Peyer's patch (tissue), 4 donors: ENCODE measurements at regions not wholly inside any gene's neighbourhood (a gene's known extent, or its start where the extent isn't known, plus 50 kb on each side); places are given as distances from the start of the nearest gene placed in this dataset.

Experiments used
- DNase-seq, 3 donors: peaks; one replicate each; pipeline ENCODE4 v3.0.0-alpha.2; 2017 to 2019
- H3K27ac ChIP-seq, 4 donors: fragments of 200-600 bp; sonication (generic); one replicate each; pipeline ENCODE4 v1.5.1; 2016 to 2019
- H3K27me3 ChIP-seq, 2 donors: fragments of 200-600 bp; sonication (generic); one replicate each; pipeline ENCODE4 v1.5.1; 2019
- H3K36me3 ChIP-seq, 3 donors: fragments of 200-600 bp; sonication (generic); one replicate each; pipeline ENCODE4 v1.5.1; 2016 to 2019
- H3K4me1 ChIP-seq, 4 donors: fragments of 200-600 bp; sonication (generic); one replicate each; pipeline ENCODE4 v1.5.1; 2016 to 2019
- H3K4me3 ChIP-seq, 4 donors: fragments of 200-600 bp; sonication (generic); 1 replicate in 3 of 4; 2 replicates in 1 of 4; pipeline ENCODE4 v1.5.1; 2016 to 2019; ENCODE audit warnings: mild to moderate bottlenecking in 1 of 4
- H3K9me3 ChIP-seq, 4 donors: fragments of 200-600 bp; sonication (generic); one replicate each; pipeline ENCODE4 v1.5.1; 2016 to 2019; ENCODE audit warnings: mild to moderate bottlenecking in 1 of 4
- POLR2A ChIP-seq, 2 donors: fragments of 450-650 bp; IDR thresholded peaks; one replicate each; pipeline ENCODE4 v1.5.1; 2017; ENCODE audit warnings: antibody characterized with exemption in 2 of 2, mild to moderate bottlenecking in 2 of 2, moderate library complexity in 2 of 2
- TF ChIP-seq, protein P1 (sequence below), 6 experiments: fragments of 450-650 bp in 4 of 6; fragments of 200-600 bp in 2 of 6; sonication (generic) in 1 of 6; IDR thresholded peaks; one replicate each; pipeline ENCODE4 v1.5.1; 2017 to 2019; ENCODE audit warnings: antibody characterized with exemption in 6 of 6, mild to moderate bottlenecking in 3 of 6, moderate library complexity in 1 of 6

- TF ChIP-seq, protein P1, sequence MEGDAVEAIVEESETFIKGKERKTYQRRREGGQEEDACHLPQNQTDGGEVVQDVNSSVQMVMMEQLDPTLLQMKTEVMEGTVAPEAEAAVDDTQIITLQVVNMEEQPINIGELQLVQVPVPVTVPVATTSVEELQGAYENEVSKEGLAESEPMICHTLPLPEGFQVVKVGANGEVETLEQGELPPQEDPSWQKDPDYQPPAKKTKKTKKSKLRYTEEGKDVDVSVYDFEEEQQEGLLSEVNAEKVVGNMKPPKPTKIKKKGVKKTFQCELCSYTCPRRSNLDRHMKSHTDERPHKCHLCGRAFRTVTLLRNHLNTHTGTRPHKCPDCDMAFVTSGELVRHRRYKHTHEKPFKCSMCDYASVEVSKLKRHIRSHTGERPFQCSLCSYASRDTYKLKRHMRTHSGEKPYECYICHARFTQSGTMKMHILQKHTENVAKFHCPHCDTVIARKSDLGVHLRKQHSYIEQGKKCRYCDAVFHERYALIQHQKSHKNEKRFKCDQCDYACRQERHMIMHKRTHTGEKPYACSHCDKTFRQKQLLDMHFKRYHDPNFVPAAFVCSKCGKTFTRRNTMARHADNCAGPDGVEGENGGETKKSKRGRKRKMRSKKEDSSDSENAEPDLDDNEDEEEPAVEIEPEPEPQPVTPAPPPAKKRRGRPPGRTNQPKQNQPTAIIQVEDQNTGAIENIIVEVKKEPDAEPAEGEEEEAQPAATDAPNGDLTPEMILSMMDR (IDR thresholded peaks at IDR 0.05) = no peak
- TF ChIP-seq POLR2A (IDR thresholded peaks at IDR 0.05) = no peak
- no peaks in the 10 kb centered on the region for H3K27me3 ChIP-seq
- DNase-seq = no peak
- no peaks in the 10 kb centered on the region for H3K9me3 ChIP-seq
- H3K27ac ChIP-seq = no peak overlapping the region
- H3K4me1 ChIP-seq = no peaks in the 10 kb centered on the region
- H3K36me3 ChIP-seq = no peaks in the 10 kb centered on the region
- no peak overlapping the region for H3K4me3 ChIP-seq
Measured at GRCh38 chr14:89639687-89640086, 222.7 kb upstream of the FOXN3 start.

DNA sequence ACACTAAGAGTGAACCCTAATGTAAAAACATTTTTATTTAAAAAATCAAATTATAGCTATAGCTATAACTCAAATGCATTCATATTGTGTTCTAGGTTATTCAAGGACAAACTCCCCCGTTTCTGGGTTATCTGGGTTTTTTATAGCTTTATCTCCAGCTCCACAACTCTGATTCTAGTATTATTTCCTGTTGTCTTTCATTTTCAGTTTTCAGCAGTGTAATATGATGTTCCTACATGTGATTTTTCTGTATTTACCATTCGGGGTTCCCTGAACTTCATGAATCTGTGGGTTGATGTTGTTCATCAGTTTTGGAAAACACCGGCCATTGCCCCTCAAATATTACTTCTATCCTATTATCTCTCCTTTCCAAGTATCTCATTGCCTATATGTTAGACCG, 221.9 kb upstream of the FOXN3 start:
- H3K4me1 ChIP-seq = no peaks in the 10 kb centered on the region
- no peak for DNase-seq
- no peaks in the 10 kb centered on the region for H3K27me3 ChIP-seq

DNA sequence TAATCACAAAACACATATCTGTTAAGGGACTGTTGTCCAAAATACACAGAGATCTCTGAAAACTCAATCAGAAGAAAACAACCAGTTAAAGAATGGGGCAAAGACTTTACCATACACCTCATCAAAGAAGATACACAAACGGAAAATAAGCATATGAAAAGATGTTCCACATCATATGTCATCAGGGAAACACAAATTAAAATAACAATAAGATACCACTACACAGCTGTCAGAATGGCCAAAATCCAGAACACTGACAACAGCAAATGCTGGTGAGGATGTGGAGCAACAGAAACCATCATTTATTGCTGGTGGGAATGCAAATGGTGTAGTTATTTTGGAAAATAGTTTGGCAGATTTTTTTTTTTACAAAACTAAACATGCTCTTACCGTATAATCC, 220.5 kb upstream of the FOXN3 start:
- DNase-seq = no peak
- Histone ChIP-seq H3K4me1 (no peaks in the 10 kb centered on the region), H3K9me3 (no peaks in the 10 kb centered on the region), H3K27ac (no peak overlapping the region), H3K27me3 (no peaks in the 10 kb centered on the region), H3K36me3 (no peaks in the 10 kb centered on the region), H3K4me3 (no peak overlapping the region)
- TF ChIP-seq, protein P1 (IDR thresholded peaks at IDR 0.05) = no peak
- TF ChIP-seq POLR2A (IDR thresholded peaks at IDR 0.05) = no peak

More for the DNA sequence above, 221.9 kb upstream of the FOXN3 start:
- no peaks in the 10 kb centered on the region for H3K36me3 ChIP-seq
- no peak overlapping the region for H3K27ac ChIP-seq
- TF ChIP-seq POLR2A (IDR thresholded peaks at IDR 0.05) = no peak
- TF ChIP-seq, protein P1 (IDR thresholded peaks at IDR 0.05) = no peak
- H3K9me3 ChIP-seq = no peaks in the 10 kb centered on the region
- no peak overlapping the region for H3K4me3 ChIP-seq

GRCh38 chr14:89635615-89636014, 218.6 kb upstream of the FOXN3 start:
- Histone ChIP-seq H3K4me1 (no peaks in the 10 kb centered on the region), H3K9me3 (no peaks in the 10 kb centered on the region), H3K36me3 (no peaks in the 10 kb centered on the region), H3K27ac (no peak overlapping the region), H3K27me3 (no peaks in the 10 kb centered on the region), H3K4me3 (no peak overlapping the region)
- no peak for DNase-seq
- TF ChIP-seq POLR2A (IDR thresholded peaks at IDR 0.05) = no peak
- TF ChIP-seq, protein P1 (IDR thresholded peaks at IDR 0.05) = no peak

DNA sequence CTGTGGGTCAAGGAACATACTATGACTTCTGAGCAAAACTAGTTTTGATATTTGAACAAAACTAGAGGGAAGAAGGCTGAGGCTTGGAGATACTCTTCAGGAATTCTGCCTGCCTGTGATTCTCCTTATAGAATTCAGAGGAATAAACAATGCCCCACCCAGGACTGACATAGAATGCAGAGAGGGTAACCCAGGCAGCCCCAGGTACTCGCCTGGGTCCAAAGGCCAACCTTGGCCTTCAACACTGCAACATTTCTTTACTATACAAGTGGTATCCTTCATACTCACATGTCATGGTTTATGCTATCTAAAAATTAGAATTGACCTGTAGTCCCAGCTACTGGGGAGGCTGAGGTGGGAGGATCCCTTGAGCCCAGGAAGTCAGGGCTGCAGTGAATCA, 217.0 kb upstream of the FOXN3 start:
- no peak for DNase-seq

More for the DNA sequence above, 217.0 kb upstream of the FOXN3 start:
- no peak overlapping the region for H3K4me3 ChIP-seq
- no peaks in the 10 kb centered on the region for H3K36me3 ChIP-seq
- no peaks in the 10 kb centered on the region for H3K27me3 ChIP-seq
- no peak for TF ChIP-seq POLR2A (IDR thresholded peaks at IDR 0.05)
- TF ChIP-seq, protein P1 (IDR thresholded peaks at IDR 0.05) = no peak
- no peaks in the 10 kb centered on the region for H3K9me3 ChIP-seq
- peaks cover 0 to 6% (median 0%) of the 10 kb centered on the region in 4 donors for H3K4me1 ChIP-seq
- H3K27ac ChIP-seq = no peak overlapping the region
